ENCODE measurements at regions not wholly inside any gene's neighbourhood (a gene's known extent, or its start where the extent isn't known, plus 50 kb on each side); places are given as distances from the start of the nearest gene placed in this dataset.
"Not testable (repeated sequence)": the region's sequence is repeated elsewhere in the genome, so short reads cannot be mapped to it uniquely, and the experiment has no call there.

DNA sequence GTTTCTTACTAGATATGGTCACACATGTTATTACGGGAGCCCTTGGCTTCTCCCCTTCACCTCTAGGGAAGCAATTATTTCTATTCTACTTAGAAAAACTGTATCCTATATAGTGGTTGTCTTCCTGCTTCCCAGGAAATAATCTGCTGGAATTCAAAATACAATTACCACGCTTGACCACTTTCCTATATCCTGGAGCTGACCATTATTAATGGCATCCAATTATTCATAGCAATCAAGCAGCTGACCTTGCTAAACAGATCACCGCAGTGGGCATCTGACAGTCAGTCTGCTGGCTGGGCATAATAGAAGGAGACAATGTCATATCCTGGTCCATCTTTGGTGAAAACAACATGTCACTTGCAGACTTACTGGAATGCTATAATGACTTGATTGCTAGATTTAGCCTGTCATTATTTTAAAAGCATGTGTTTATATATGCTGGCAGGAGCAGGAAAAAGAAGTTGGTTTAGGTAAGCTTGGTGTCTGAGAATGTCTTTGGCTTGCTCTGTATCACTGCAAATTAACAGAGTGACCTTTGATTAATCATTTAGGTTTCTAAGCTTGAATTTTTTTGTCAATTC is 325.6 kb upstream of the FAM98A start:
- Mint-ChIP-seq H3K27ac (no peak overlapping the region), H3K36me3 (no peaks in the 10 kb centered on the region), H3K4me3 (no peak overlapping the region), H3K9me3 (peaks cover 2% of the 10 kb centered on the region), H3K27me3 (no peaks in the 10 kb centered on the region), H3K4me1 (no peaks in the 10 kb centered on the region)
- CTCF ChIA-PET: no interaction called here
- no peak for DNase-seq

DNA sequence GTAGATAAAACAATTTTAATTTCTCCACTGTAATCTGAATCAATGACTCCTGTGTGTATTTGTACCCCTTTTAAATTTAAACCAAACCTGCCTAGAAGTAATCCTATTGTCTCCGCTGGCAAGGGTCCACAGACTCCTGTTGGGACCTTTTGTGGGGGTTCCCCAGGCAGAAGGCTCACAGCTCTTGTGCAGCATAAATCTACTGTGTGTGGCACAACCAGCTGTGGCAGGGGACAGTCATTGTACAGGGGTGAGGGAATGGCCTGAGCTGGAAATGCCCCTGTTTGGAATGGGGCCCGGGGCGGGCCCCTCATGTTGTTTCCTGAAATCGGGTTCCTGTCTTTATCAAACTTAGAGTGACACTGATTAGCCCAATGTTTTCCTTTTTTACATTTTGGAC is 318.2 kb upstream of the FAM98A start:
- Mint-ChIP-seq H3K9me3 (peaks cover 7% of the 10 kb centered on the region), H3K4me3 (no peak overlapping the region), H3K36me3 (no peaks in the 10 kb centered on the region), H3K27ac (no peak overlapping the region), H3K4me1 (no peaks in the 10 kb centered on the region), H3K27me3 (no peaks in the 10 kb centered on the region)
- CTCF ChIA-PET: no interaction called here
- no peak for DNase-seq

DNA sequence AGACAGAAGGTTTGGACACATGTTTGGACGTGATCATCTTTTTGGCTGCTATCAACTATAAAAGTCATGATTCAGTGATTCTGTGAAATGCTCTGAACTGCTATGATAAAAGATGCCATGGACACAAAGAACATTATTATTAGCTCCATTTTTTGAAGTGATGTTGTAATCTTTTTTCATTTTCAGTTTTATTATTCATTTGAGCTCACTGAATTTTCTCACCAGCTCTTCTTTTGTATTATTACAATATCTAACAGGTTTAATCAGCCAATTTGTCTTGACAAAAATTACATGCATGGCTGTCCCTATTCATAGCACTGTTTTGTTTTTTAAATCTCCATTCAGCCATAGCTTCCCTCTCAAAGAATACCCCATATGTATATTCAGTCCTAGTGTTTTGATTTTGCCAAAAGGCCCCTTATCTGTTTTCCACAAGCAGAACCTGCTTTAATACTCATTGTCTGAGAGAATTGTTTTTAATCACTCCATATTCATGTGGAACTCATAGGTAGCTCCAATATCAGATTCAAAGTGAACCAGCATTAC is 314.0 kb upstream of the FAM98A start:
- H3K27me3 Mint-ChIP-seq: no peaks in the 10 kb centered on the region
- H3K36me3 Mint-ChIP-seq: no peaks in the 10 kb centered on the region
- no peak overlapping the region for H3K27ac Mint-ChIP-seq
- no peak for DNase-seq
- H3K4me3 Mint-ChIP-seq: no peak overlapping the region
- no peaks in the 10 kb centered on the region for H3K4me1 Mint-ChIP-seq
- CTCF ChIA-PET: no interaction called here
- H3K9me3 Mint-ChIP-seq: peaks cover 7% of the 10 kb centered on the region

DNA sequence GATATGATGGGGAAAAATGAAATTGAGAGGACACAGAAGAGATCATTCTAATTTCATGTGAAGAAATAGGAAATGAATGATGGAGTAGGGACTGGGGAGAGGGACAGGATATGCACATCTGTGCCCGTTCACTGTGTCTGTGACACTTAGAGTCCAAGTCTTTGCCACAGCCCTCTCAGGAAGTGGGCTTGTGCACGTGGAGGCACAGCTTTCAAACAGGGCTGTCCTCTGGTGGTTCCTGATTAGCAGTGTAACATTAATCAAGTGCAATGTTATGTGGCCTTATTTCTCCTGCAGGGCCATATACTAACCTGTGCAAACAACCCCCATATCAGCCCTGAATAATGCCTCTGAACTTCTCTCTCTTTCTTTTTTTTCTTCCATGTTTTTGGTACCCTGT is 312.2 kb upstream of the FAM98A start:
- Mint-ChIP-seq H3K4me3 (no peak overlapping the region), H3K4me1 (no peaks in the 10 kb centered on the region)

DNA sequence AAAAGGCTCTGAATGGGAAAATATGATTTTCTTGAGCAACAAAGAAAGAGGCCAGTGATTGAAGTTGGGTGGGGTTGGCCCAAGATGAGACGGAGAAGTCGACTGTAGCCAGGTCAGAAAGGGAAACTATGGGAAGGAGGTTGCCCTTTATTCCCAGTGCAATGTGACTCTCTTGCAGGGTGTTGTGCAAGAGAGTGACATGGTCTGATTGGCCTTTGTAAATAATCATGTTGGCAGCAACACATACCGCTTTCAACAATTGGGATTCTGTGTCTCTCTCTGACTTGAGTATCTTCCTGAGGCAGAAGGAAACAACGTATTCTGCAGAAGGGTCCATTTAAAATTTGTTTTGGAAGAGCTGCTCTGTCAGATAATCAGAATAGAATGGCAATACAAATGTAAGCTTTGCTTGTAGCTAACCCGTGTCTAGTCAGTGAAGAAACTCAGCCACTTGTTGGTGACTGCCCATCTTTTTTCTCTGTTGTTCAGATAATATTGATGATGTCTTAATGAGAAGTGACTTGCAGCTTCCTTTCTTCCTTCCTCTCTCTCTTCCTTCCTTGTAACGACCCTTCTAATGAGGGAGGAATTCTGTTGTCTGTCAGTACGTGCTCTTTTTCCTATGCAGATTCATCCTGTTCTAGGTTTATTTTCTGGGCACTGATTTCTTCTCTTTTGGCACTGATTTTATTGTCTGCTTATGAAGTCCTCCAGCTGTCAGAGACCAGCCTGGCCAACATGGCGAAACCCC is 311.0 kb upstream of the FAM98A start:
- Mint-ChIP-seq H3K36me3 (no peaks in the 10 kb centered on the region), H3K4me3 (no peak overlapping the region), H3K9me3 (peaks cover 6% of the 10 kb centered on the region), H3K27me3 (no peaks in the 10 kb centered on the region), H3K27ac (no peak overlapping the region), H3K4me1 (no peaks in the 10 kb centered on the region)
- CTCF ChIA-PET: no interaction called here
- DNase-seq: no peak

More for the DNA sequence above, 312.2 kb upstream of the FAM98A start:
- Mint-ChIP-seq H3K27ac (no peak overlapping the region), H3K36me3 (no peaks in the 10 kb centered on the region), H3K27me3 (no peaks in the 10 kb centered on the region), H3K9me3 (peaks cover 7% of the 10 kb centered on the region)
- CTCF ChIA-PET: no interaction called here
- no peak for DNase-seq

DNA sequence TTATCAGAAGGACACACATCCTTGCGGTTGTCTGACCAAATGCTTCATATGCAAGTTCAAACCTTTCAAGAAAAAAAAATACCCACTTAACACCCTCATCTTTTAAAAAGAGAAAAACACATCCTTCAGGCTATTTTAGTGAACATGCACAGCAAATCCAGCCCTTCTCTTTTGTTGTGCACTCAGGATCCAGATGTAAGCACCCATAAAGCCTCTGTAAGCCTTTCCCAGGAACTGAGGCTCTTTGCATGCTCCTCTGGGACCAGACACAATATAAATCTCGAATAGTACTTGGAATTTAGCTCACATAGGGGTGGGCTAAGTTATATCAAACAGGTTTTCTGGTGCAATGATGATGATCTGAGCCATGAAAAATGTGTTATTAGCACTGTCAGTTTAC is 308.8 kb upstream of the FAM98A start:
- no peak overlapping the region for H3K4me3 Mint-ChIP-seq
- no peaks in the 10 kb centered on the region for H3K4me1 Mint-ChIP-seq
- no peak overlapping the region for H3K27ac Mint-ChIP-seq
- no peak for DNase-seq
- H3K9me3 Mint-ChIP-seq: peaks cover 9% of the 10 kb centered on the region
- CTCF ChIA-PET: no interaction called here
- H3K27me3 Mint-ChIP-seq: no peaks in the 10 kb centered on the region
- H3K36me3 Mint-ChIP-seq: no peaks in the 10 kb centered on the region

DNA sequence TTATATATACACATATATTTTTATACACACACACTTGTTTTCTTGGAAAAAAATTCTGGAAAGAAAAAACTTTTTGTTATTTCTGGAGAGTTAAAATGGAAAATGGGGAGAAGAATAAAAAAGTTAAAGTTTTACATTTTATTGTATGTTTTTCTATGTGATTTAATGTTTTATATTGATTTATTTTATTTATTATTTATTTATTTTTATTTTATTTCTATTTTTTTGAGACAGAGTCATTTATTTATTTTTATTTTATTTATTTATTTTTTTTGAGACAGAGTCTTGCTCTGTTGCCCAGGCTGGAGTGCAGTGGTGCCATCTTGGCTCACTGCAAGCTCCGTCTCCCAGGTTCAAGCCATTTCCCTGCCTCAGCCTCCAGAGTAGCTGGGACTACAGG is 307.0 kb upstream of the FAM98A start:
- CTCF ChIA-PET, H3K27me3 Mint-ChIP-seq, H3K4me3 Mint-ChIP-seq, H3K27ac Mint-ChIP-seq, H3K36me3 Mint-ChIP-seq, H3K4me1 Mint-ChIP-seq, DNase-seq: not testable (repeated sequence)
- H3K9me3 Mint-ChIP-seq: peaks cover 10% of the 10 kb centered on the region

DNA sequence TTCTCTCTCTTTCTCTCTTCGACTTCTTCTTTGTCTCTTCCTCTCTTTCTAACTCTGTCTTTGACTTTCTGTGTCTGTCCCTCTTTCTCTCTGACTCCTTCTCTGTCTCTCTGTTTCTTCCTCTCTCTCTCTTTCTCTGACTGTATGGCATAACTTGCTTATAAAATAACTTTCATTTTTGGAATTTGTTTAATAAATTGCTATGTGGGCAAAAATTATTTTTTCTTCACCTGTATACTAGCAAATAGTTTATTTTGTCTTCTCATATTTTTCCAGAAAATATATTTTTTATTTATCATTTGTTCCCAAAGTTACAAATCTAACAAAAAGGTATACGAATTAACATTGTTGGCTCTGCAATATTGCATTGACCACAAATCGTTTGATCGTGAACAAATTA is 305.7 kb upstream of the FAM98A start:
- H3K4me1 Mint-ChIP-seq: no peaks in the 10 kb centered on the region
- CTCF ChIA-PET: no interaction called here

DNA sequence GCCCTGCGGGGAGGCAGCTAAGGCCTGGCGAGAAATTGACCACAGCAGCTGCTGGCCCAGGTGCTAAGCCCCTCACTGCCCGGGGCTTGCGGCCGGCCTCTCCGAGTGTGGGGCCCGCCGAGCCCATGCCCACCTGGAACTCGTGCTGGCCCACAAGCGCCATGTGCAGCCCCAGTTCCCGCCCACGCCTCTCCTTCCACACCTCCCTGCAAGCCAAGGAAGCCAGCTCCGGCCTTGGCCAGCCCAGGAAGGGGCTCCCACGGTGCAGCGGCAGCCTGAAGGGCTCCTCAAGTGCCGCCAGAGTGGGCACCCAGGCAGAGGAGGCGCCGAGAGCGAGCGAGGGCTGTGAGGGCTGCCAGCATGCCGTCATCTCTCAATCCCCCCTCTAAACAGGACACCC is 304.6 kb upstream of the FAM98A start:
- DNase-seq: no peak
- no peaks in the 10 kb centered on the region for H3K27me3 Mint-ChIP-seq
- no peaks in the 10 kb centered on the region for H3K36me3 Mint-ChIP-seq
- no peaks in the 10 kb centered on the region for H3K4me1 Mint-ChIP-seq
- no peak overlapping the region for H3K4me3 Mint-ChIP-seq
- no peak overlapping the region for H3K27ac Mint-ChIP-seq
- peaks cover 10% of the 10 kb centered on the region for H3K9me3 Mint-ChIP-seq
- CTCF ChIA-PET: no interaction called here

More for the DNA sequence above, 305.7 kb upstream of the FAM98A start:
- no peaks in the 10 kb centered on the region for H3K36me3 Mint-ChIP-seq
- no peak overlapping the region for H3K4me3 Mint-ChIP-seq
- peaks cover 10% of the 10 kb centered on the region for H3K9me3 Mint-ChIP-seq
- no peak overlapping the region for H3K27ac Mint-ChIP-seq
- DNase-seq: no peak
- H3K27me3 Mint-ChIP-seq: no peaks in the 10 kb centered on the region

DNA sequence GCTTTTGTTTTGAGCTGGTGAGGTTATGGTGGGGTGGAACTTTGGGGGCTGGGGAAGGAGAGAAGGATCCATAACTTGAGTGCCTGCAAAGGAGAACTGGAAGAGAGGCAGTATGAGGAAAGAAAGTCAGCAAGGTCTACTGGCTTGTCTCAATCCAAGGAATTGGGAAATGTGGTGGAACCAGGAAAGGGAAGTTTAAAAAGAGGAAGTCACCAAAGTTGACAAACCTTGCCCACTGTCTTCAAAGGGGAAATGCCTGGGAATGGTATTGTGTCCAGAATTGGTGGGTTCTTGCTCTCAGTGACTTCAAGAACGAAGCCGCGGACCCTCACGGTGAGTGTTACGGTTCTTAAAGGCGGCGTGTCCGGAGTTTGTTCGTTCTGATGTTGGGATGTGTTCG is 304.1 kb upstream of the FAM98A start:
- no peak overlapping the region for H3K4me3 Mint-ChIP-seq
- CTCF ChIA-PET: no interaction called here
- no peak overlapping the region for H3K27ac Mint-ChIP-seq
- H3K4me1 Mint-ChIP-seq: no peaks in the 10 kb centered on the region
- DNase-seq: no peak
- no peaks in the 10 kb centered on the region for H3K27me3 Mint-ChIP-seq
- H3K9me3 Mint-ChIP-seq: peaks cover 10% of the 10 kb centered on the region
- H3K36me3 Mint-ChIP-seq: no peaks in the 10 kb centered on the region

DNA sequence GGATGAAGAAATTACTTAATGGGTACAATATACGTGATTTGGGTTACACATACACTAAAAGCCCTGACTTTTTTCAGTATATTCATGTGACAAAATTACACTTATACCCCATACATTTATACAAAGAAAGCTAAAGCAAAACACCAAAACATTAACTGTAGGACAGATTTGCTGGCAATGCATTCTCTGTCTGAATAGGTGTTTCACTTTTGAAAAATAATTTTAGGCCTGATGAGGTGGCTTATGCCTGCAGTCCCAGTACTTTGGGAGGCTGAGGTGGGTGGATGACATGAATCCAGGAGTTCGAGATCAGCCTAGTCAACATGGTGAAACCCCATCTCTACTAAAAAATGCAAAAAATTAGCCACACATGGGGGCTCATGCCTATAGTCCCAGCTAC is 301.5 kb upstream of the FAM98A start:
- DNase-seq: no peak
- CTCF ChIA-PET: no interaction called here
- Mint-ChIP-seq H3K4me3 (no peak overlapping the region), H3K27ac (no peak overlapping the region), H3K4me1 (no peaks in the 10 kb centered on the region), H3K36me3 (no peaks in the 10 kb centered on the region), H3K9me3 (peaks cover 12% of the 10 kb centered on the region), H3K27me3 (no peaks in the 10 kb centered on the region)

DNA sequence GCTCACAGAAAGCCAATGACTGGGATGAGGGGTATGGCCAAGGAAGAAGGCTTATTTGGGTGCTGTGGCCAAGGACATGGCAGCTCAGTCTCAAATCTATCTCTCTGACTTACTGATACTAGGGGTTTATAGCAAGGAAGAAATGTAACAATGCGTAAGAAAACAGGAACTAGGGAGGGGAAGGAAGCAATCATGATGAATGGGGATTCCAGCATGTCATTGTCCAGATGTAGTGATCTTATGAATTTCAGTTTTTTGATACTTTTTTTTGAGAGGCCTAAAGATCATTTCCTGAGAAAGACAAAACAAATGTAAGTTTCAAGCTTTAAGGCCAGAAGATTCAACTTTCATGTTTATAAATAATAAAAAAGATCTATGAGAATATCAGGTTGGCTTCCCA is 298.6 kb upstream of the FAM98A start:
- Mint-ChIP-seq H3K4me3 (no peak overlapping the region), H3K9me3 (peaks cover 5% of the 10 kb centered on the region), H3K27ac (no peak overlapping the region), H3K27me3 (no peaks in the 10 kb centered on the region), H3K36me3 (no peaks in the 10 kb centered on the region), H3K4me1 (no peaks in the 10 kb centered on the region)
- no peak for DNase-seq
- CTCF ChIA-PET: no interaction called here

DNA sequence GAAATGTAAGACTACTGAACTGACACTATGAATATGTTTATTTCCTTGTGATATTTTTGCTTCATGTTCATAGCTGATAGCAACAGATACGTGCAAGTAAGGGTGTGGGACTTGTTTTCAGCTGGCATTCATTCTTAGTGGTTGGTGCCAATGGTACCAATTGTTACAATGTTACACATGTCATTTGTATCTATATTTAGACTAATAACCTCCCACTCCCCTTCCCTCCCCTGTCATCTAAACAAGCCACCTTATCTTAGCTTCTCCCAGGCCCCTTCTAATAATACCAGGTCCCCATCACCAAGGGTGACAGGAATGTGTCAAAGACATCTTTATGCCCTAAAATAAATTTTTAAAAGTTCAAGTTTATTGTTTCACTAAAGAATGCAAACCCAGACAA is 294.7 kb upstream of the FAM98A start:
- CTCF ChIA-PET: no interaction called here
- DNase-seq: no peak
- Mint-ChIP-seq H3K27me3 (no peaks in the 10 kb centered on the region), H3K36me3 (no peaks in the 10 kb centered on the region), H3K9me3 (peaks cover 1% of the 10 kb centered on the region), H3K27ac (no peak overlapping the region), H3K4me1 (no peaks in the 10 kb centered on the region), H3K4me3 (no peak overlapping the region)

DNA sequence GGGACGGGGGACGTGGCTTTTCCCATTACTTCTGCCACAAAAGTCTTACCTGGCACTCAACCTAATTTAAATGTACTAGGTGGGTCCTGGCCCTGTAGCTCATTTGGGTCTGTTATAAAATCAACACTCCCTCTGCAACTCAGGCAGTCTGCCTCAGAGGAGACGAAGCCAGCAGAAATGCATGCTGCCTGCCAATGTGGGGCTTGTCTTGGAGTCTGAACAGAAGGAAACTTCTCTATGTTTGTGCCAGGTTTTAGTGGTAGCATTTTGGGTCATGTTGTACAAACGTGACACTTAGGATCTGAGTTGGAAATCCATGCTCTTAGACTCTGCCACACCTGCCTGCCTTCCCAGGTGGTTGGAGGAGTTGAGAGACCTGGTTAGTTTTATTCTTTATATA is 292.5 kb upstream of the FAM98A start:
- DNase-seq: no peak

DNA sequence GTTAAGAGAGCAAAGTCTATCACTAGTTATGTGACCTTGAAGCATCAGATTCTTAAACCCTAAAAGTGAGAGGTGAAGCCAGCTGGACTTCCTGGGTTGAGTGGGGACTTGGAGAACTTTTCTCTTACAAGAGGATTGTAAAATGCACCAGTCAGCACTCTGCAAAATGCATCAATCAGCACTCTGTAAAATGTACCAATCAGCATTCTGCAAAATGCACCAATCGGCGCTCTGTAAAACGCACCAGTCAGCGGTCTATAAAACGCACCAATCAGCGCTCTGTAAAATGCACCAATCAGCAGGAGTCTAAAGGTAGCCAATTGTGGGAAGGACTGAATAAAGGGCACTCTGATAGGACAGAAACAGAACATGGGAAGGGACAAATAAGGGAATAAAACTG is 291.6 kb upstream of the FAM98A start:
- Mint-ChIP-seq H3K27me3 (no peaks in the 10 kb centered on the region), H3K4me1 (no peaks in the 10 kb centered on the region), H3K4me3 (no peak overlapping the region), H3K27ac (no peak overlapping the region), H3K36me3 (no peaks in the 10 kb centered on the region), H3K9me3 (no peaks in the 10 kb centered on the region)
- DNase-seq: no peak
- CTCF ChIA-PET: no interaction called here

More for the DNA sequence above, 292.5 kb upstream of the FAM98A start:
- CTCF ChIA-PET: no interaction called here
- Mint-ChIP-seq H3K36me3 (no peaks in the 10 kb centered on the region), H3K4me1 (no peaks in the 10 kb centered on the region), H3K4me3 (no peak overlapping the region), H3K27ac (no peak overlapping the region), H3K9me3 (peaks cover 1% of the 10 kb centered on the region), H3K27me3 (no peaks in the 10 kb centered on the region)

Data from activated naive CD4-positive, alpha-beta T cell treated with anti-CD3 and anti-CD28 coated beads, Interleukin-2, amount 10 ng/mL, durations not matched to agents 7 days and 5 days (primary cell).